HG02763 (cell line): ENCODE measurements at regions not wholly inside any gene's neighbourhood (a gene's known extent, or its start where the extent isn't known, plus 50 kb on each side); places are given as distances from the start of the nearest gene placed in this dataset.

Source experiments
- ATAC-seq: cut with Tn5 transposase; IDR thresholded peaks from one replicate; pipeline ENCODE4 v1.9.1; 2021; ENCODE audit warnings: mild to moderate bottlenecking, moderate library complexity; ENCODE audit not compliant: unreplicated experiment

DNA sequence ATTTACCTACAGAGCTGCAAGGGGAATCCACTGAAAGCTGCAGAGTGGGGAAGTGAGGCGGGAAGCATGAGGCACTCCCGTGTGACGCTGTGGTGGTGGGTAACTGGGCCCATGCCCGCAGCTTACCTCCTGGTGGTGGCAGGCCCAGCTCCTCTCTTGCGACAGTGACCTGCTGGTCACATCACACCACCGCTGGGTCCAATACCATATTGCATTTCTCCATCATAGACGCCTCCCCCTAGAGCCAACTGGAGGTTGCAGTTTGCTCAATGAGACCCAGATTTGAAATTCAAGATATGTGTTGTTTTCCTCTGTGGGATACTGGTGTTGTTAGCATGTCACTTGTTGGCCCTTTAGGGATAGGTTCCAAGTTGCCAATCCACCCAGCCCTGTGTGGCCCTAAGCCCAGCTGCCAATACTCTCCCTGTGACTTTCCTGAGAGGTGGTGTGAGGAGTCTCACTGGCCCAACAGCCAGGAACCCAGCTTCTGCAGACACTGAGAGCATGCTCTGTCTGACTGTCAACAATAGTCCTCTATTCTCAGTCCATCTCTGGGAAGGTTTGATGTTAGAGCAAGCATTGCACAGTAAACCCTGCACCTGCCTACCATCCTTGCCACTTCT lies 428.3 kb downstream of the GADD45G start:
- ATAC-seq: no peak

DNA sequence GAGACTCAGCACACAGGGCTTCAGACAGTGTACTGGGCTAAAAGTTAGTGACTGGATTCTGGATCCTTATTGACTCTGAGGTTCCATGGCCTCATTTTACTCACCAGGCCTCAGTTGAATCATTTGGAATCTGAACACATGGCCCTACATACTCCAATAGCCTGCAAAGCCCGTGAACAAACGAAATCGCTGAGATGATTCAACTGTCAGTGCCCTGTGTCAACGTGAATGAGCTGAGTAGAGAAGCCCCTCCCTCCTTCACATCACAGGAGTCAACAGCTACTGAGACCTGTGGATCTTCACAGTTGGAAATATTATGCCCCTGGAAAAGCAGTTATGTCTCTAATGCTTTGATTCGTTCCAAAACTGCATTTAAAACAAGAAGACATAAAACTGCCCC lies 429.3 kb downstream of the GADD45G start:
- no peak for ATAC-seq

DNA sequence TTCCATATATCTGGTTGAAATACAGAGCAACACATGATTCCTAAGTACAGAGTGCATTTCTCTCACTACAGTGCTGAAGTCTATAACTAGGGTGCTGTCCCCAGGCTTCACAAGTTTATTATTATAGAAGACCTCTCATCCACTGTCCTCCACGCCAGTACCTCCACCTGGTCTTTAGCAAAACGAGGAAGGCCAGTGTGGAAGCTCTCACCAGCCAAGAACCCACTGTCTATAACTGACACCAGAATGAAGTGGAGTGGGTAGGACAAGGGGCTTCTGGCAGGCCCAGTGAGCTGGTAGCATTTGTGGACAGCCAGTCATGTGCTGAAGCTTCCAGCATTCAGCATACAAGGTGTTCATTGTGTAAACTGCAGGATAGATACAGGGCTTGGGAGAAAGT lies 430.7 kb downstream of the GADD45G start:
- no peak for ATAC-seq

DNA sequence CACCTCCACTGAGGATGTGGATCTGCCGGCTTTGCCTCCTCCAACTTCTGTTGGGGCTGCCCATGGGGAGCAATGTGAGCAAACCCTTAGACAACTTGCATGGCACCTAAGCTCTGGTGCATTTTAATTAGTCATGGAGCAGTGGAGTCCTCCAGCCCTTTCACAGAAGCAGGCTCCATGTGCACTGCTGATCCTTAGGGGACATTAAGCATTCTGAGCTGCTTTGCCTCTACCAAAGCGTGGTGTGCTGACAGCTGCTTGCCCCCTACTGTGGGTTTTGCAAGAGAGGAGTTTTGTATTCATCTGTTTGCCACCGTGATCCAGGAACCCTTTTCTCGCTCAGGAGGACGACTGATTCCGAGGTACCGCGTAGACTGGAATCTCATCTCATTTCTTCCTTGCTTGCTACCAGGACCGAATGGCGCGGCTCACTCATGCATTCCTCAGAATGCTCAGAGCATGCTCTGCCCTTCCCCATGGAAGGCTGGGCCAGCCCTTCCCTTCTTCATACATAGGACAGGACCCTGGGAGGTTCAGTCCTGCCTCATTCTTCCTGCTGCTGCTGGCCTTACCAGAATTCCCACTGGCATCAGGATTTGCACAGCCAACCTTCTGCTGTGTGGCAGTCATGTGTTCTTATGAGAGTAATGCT lies 432.5 kb downstream of the GADD45G start:
- ATAC-seq: no peak

DNA sequence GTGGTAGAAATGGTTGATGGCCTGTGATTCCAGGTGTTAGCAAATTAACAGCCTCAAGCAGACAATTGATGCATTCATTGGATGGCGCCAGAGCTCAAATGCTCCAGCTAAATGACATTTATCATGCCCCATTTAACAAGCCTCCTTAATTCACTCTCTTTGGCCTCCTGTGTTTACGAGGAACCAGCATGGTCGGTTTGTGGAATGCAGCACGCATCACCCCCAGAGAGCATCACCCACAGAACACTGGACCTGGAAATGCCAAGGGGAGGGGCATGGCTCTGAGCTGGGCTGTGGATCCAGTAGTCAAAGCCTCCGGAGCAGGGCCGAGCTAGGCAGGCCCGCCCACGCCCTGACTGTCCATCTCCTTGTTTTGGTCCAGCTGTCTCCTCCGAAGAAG lies 434.0 kb downstream of the GADD45G start:
- ATAC-seq: no peak

DNA sequence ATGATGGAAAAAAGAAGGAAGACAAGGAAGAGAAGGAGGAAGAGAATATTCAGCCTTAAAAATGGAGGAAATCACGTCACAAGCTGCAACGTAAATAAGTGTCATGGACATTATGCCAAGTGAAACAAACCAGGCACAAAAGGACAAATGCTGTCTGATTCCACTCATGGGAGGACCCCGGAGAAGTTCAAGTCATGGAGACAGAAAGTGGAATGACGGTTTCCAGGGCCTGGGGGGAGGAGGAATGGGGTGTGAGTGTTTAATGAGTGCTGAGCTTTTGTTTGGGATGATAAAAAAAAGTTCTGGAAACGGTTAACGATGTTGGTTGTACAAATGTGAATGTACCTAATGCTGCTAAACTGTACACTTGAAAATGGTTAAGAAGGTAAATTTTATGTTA lies 439.5 kb downstream of the GADD45G start:
- ATAC-seq: no peak

DNA sequence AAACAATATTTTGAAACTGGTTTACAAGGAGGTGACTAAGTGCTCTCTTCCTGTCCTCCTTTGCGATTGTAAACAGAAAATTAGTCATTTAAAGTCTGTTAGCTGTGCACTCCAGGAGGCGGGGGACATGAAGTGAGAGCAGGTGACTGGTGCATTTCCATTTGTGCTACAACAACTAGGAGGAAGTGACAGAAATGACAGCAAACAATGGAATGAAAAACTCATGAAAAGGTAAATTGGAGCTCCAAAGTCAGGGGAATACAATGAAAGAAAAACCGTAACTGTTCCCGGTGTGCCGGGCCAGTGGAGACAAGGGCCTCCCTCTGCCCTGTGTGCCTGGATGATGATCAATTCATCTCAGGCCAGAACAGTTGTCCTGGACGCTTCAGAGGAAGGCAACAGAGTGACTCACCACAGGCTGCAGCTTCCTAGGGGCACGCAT lies 439.9 kb downstream of the GADD45G start:
- ATAC-seq: no peak

DNA sequence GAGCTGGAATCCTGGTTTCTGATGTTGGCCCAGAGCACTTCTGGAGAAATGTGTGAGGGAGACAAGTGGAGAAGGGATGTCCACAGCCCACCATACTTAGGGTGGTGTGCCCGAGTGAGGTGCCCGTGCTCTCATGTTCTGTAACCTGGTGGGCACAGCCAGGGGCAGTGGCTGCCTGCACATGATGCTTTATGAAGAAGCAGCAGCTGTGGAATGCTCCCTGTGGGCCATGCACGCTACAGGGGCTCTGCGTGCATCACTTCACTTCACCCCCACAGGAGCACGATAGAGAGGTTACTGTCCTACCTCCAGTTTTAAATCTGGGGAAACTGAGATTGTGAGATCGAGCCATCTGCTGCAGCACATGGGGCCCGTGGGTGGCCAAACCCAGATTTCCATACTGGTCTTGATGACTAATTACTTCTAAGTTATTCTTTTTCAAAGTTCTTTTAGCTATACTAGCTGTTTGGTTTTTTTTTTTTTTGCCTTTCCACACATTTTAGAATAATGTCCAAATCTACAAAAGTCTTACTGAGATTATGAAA lies 441.6 kb downstream of the GADD45G start:
- ATAC-seq: no peak

DNA sequence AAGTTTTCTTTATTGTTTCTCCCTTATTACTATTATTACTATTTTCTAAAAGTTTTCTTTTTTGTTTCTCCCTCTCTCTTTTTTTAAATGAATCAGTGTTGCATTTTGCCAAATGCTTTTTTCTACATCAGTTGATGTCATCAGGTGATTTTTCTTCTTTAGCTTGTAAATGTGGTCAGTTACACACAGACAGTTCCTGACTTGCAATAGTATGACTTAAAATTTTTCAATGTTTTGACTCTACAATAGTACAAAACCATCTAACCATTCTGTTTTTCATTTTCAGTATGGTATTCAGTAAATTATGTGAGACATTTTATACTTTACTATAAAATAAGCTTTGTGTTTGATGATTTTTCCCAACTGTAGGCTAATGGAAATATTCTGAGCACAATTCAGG lies 443.0 kb downstream of the GADD45G start:
- ATAC-seq: no peak

DNA sequence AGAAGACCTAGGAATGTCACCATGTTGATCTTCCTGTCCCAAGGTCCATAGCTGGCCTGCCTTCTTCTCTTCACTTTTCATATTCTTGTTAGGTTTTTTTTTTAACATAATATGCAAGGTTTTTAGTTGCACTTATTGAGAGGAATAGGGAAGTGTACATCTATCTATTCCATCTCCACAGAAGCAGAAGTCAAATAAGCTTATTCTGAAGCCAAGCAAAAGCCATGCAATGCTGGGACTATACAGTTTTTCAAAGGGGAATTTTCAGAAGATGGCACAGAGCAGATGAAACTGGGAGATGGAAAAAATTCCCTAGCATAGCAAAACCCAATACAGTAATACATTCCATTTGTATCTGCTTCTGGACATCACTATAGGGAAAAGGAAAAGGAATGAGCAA lies 447.6 kb downstream of the GADD45G start:
- ATAC-seq: no peak

DNA sequence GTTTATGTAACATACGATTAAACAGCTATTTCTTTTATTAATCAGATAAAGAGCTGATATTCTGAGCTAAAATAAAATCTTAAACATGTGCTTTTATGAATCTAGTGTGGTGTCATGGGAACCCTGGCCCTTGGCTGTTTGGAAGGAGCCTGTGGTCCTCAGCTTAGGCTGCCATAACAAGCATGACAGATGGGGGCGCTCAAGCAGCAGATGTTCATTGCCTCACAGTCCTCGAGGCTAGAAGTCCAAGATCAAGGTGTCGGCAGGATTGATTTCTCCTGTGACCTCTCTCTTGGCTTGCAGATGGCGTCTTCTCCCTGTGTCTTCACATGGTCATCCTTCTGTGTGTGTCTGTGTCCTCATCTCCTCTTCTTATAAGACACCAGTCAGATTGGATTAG lies 448.2 kb downstream of the GADD45G start:
- ATAC-seq: no peak

DNA sequence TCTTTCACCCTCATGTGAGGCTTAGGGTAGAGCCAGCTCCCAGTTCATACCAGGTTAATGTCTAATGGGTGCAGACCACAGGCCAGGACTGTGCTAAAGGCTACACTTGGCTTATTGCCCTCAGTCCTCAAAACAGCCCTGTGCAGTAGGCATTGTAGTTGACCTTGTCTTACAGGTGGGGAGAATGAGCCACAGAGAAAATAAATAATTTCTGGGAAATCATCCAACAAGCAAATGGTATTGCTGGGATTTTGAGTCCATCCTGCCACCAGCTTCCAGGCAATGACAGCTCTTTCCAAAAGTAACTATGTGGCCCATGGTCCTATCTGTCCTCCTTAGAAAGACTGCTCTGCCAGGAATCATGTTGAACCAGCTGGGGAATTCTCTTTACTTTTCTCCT lies 450.0 kb downstream of the GADD45G start:
- no peak for ATAC-seq

DNA sequence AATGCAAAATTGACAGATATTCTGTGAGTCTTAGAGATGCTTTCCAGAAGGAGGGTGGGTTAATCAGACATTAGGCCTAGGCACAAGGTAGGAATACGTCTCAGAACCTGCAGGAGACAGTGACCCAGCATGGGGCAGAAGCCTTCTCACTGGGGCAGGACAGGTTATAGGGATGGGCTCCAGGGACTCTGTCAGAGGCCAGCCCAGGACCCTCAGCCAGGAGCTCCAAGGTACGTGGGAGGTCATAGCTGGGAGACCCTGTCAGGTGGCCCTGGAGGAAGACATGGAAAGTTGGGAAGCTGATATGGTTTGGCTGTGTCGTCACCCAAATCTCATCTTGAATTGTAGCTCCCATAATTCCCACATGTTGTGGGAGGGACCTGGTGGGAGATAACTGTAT lies 450.4 kb downstream of the GADD45G start:
- ATAC-seq: no peak

DNA sequence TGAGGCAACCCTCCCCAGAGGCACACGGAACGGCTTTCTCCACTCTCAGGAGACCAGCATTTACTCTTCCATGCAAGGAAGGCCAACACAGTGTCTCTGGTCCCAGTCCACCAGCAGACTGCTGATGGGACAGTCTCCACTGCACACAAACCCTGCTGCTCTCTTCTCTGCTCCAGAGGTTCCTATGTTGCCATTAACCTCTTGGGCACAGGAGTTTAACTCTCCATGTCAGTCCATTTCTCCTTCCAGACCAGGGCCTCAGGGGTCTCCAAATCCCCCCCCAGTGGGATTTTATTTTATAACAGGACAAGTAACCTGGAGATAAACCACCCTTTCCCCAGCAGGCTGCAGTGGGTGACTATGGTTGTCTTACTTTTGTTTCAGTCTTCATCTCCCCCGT lies 452.5 kb downstream of the GADD45G start:
- no peak for ATAC-seq

DNA sequence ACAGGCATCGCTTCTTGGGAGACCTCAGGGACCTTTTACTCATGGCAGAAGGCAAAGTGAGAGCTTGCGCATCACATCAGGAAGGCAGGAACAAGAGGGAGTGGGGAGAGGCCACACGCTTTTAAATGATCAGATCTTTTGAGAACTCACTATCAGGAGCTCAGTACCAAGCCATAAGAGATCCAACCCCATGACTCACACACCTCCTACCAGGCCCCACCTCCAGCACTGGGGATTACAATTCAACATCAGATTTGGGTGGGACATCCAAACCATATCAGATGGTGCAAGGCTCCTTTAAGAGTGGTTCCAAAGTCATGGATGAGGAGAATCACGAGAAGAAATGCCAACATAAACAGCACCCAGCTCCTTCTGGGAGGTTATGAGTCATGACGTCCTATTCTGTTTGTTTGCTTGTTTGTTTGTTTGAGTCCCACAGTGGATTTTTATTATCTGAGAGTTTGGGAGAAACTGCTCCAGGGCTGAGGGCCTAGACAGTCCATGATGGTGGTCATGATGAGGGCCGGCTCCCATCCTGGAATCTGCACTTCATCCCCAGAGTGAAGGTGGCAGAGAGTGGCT lies 453.5 kb downstream of the GADD45G start:
- no peak for ATAC-seq

DNA sequence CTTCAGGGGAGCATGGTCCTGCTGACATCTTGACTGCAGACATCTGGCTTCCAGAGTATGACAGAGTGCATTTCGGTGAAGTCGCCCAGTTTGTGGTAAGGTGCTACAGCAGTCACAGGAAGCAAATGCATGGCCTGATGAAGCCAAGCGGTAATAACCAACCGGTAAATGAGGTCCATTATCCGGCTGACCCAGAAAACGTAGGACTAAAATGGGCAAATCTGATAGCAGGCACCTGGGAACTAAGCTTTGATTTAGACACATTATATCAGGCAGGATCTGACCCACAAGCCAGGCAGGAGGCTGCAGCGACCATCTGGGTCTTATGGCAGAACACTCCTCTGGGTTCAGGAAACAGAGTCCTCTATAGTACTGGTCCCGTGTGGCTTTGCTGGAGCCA lies 454.6 kb downstream of the GADD45G start:
- ATAC-seq: no peak

DNA sequence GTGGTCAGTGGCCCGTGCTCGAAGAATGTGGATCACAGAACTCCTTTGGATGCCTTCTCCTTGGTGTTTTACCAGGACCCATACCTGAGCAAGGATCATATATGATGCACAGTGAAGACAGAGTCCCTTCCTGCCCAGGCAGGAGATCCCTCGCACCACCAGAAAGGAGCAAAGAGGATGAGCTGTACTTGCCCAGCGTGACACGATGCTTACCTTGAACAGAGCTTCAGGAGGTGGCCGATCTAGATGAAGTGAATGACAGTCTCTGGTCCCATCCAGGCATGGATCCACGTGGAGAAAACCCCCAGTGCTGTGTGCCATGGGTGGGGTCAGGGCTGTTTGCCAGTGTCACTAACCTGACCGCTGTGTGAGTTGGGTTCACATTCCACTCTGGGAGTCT lies 455.4 kb downstream of the GADD45G start:
- no peak for ATAC-seq

DNA sequence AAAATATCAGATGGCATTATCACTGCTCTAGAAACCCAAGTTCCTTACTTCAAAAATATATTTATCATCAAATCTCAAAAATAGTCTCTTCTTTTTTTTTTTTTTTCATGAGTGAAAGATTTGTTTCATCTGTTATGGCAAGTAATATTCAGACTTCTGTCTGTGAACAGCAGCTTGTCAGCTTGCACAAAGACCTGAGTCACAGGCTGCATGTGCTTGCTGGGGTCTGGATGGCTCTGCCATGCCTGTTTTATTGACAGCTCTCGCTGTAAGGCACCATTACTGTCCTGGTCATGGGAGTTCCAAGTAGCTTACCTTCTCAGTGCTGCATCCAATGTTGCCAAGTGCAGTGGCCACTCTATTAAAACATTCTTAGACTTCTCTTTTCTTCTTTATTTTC lies 456.4 kb downstream of the GADD45G start:
- ATAC-seq: no peak

DNA sequence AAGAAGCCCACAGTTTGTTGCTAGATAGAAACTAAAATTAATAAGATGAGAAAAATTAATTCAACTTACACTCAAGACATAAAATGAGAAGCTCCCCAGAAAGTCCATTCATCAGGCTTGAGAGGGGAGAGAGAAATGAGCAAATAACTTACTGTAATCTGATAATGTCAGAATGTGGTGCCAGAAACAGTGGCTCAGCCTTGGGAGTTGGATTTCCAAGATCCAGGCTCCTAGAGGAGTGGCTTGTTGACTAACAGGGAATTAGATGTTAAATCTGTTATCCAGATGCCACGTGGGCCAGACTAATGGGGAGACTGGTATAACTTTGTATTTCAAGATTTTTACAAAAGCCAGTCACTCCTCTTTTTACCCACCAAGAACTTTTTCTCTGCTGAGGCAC lies 458.2 kb downstream of the GADD45G start:
- ATAC-seq: no peak

DNA sequence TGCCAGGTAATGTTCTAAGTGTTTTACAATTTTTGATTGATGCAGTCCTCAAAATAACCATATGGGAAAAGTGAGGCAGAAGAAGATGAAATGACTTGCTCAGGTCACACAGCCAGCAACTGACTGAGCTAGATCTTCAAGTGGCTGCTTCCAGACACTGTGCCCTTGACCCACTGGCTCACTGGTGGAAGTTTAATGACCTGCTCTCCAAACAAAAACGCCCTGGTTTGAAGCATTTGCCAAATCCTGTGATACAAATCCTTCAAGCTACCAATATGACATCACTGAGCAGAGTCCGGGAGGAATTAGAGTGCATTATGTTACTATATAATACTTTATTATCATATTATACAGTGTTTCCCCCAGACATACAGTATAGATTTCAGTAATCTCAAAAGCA lies 459.4 kb downstream of the GADD45G start:
- ATAC-seq: no peak

DNA sequence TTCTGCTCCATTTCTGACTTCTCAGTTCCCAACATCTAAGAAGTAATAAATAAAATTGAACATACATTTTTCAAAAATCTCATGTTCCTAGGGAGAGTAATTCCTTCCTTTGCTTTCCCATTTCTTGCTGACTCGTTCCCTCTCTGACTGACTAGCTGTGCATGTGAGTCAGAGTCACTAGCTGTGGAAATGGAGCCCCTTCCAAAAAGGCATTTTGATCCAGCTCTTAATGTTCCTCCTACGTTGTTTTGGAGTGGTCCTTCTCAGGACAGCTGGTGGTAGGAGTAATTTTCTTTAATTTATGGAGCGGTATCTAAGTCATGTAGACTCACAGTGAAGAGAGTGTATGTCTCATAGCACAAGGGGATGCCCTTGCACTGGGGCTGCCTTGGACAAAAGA lies 460.2 kb downstream of the GADD45G start:
- no peak for ATAC-seq

DNA sequence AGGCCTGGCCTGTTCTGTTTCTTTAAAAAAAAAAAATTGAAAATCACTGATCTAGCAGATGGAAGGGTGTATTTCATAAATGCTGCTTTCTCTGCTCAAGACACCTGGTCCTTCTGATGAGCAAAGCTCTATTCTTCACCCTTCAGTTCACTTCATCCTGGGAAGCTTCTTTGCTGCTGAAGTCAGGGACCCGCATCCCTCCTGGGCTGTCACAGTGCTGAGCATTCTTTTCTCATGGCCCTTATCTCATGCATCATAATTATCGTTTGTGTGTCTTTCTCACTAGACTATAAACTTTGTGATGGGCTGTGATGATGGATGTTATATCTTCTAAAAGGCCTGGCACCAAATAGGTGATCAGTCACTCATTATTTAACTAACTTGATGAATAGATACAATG lies 461.0 kb downstream of the GADD45G start:
- no peak for ATAC-seq
